ENCODE measurements at regions not wholly inside any gene's neighbourhood (a gene's known extent, or its start where the extent isn't known, plus 50 kb on each side); places are given as distances from the start of the nearest gene placed in this dataset.
A peak's percentile ranks its signal among the peaks of the same experiment; 100 is the strongest.

DNA sequence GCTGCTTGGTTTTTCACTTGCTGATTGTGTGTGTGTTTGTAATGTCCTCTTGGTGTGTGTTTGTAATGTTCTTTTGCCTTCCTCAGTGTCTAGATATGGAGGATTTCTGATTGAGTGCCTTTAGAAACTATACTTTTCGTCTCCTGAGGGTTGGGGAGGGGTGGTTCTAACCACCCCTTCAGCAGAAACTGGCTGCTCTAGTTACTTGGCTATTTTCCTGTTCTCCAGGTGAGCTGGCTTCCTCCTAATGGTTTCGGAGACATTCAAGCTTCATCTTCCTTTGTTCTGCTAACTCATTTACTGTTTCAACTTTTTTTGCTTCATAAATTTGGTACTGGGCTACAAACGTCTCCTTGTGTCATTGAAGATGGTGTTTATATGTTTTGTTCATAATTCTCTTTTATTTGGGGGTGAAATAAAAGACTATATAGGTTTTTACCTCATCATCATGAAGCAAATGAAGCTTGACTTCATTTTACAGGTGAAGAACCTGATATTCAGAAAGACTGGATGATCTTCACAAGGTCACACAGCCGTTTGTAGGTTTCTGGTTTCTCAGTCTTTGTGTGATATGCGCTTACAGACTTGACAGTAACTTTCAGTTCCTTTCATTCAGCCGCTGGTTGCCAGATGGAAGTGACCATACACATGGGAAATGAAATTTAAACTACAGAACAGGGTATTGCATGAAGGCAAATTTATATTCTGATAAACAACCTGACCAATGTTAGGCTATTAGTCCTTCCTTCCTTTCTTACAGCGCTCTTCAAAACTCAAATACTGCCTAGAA, 238.5 kb downstream of the GALR1 start:
- Histone ChIP-seq H4K20me1 (ENCODE audit: insufficient read depth, low read length) (no peaks in the 10 kb centered on the region), H3K27me3 (ENCODE audit: control insufficient read depth in 2 of 2, insufficient read depth in 2 of 2, low read length in 2 of 2) (no peaks in the 10 kb centered on the region), H3K27ac (ENCODE audit: low read depth in 1 of 2, low read length in 2 of 2) (no peak overlapping the region), H3K9ac (ENCODE audit: insufficient read depth, low read length, poor library complexity, severe bottlenecking) (no peak overlapping the region), H3K79me2 (ENCODE audit: insufficient read depth, low read length) (no peaks in the 10 kb centered on the region), H3K4me2 (replicated peaks; ENCODE audit: extremely low read depth, low read length, poor library complexity, severe bottlenecking) (no peak overlapping the region), H3K36me3 (replicated peaks in 1 of 2; ENCODE audit: control insufficient read depth in 1 of 2, insufficient read depth in 2 of 2, low read length in 2 of 2) (no peaks in the 10 kb centered on the region), H3K9me3 (replicated peaks in 1 of 2; ENCODE audit: control insufficient read depth in 1 of 2, insufficient read depth in 1 of 2, low read length in 2 of 2) (peaks cover 0 to 3% of the 10 kb centered on the region in 2 donors), H2AFZ (ENCODE audit: insufficient read depth, low read depth, low read length, poor library complexity, severe bottlenecking) (no peak overlapping the region), H3K4me3 (replicated peaks in 1 of 3; ENCODE audit: low read depth in 2 of 3, low read length in 3 of 3) (no peak overlapping the region), H3K4me1 (ENCODE audit: control insufficient read depth in 1 of 2, insufficient read depth in 2 of 2, low read length in 2 of 2) (no peaks in the 10 kb centered on the region)
- intact Hi-C loops (cut with micrococcal nuclease) = no loop called here
- WGBS (ENCODE audit: insufficient coverage) = 56% methylated on average over 1 of the region's 7 CpGs
- no peak for TF ChIP-seq CTCF (IDR thresholded peaks at IDR 0.05)
- H3K9me3 Mint-ChIP-seq = peaks cover 0 to 5% (median 2%) of the 10 kb centered on the region in 7 donors
- H3K27me3 Mint-ChIP-seq (ENCODE audit: low read depth in 3 of 3) = peaks cover 2 to 6% (median 3%) of the 10 kb centered on the region in 3 donors
- DNase-seq = no peak
- H3K27ac Mint-ChIP-seq = no peak overlapping the region
- H3K4me1 Mint-ChIP-seq = no peaks in the 10 kb centered on the region
- H3K4me3 Mint-ChIP-seq = no peak overlapping the region
- no peaks in the 10 kb centered on the region for H3K36me3 Mint-ChIP-seq

GRCh38 chr18:77495079-77495478, 245.4 kb downstream of the GALR1 start:
- Histone ChIP-seq H3K36me3 (replicated peaks in 1 of 2; ENCODE audit: control insufficient read depth in 1 of 2, insufficient read depth in 2 of 2, low read length in 2 of 2) (no peaks in the 10 kb centered on the region), H3K27ac (ENCODE audit: low read depth in 1 of 2, low read length in 2 of 2) (no peak overlapping the region), H3K4me3 (replicated peaks in 1 of 3; ENCODE audit: low read depth in 2 of 3, low read length in 3 of 3) (no peak overlapping the region), H3K9me3 (replicated peaks in 1 of 2; ENCODE audit: control insufficient read depth in 1 of 2, insufficient read depth in 1 of 2, low read length in 2 of 2) (peaks cover 6 to 7% of the 10 kb centered on the region in 2 donors), H3K9ac (ENCODE audit: insufficient read depth, low read length, poor library complexity, severe bottlenecking) (no peak overlapping the region), H2AFZ (ENCODE audit: insufficient read depth, low read depth, low read length, poor library complexity, severe bottlenecking) (no peak overlapping the region), H3K79me2 (ENCODE audit: insufficient read depth, low read length) (no peaks in the 10 kb centered on the region), H4K20me1 (ENCODE audit: insufficient read depth, low read length) (no peaks in the 10 kb centered on the region), H3K4me1 (ENCODE audit: control insufficient read depth in 1 of 2, insufficient read depth in 2 of 2, low read length in 2 of 2) (no peaks in the 10 kb centered on the region), H3K4me2 (replicated peaks; ENCODE audit: extremely low read depth, low read length, poor library complexity, severe bottlenecking) (no peak overlapping the region), H3K27me3 (ENCODE audit: control insufficient read depth in 2 of 2, insufficient read depth in 2 of 2, low read length in 2 of 2) (no peaks in the 10 kb centered on the region)
- DNase-seq = peak in 1 of 3 donors; percentile 8
- Mint-ChIP-seq H3K4me3 (no peak overlapping the region), H3K36me3 (no peaks in the 10 kb centered on the region), H3K27ac (no peak overlapping the region), H3K9me3 (peaks cover 10 to 17% (median 13%) of the 10 kb centered on the region in 7 donors), H3K27me3 (ENCODE audit: low read depth in 3 of 3) (peaks cover 0 to 4% (median 2%) of the 10 kb centered on the region in 3 donors), H3K4me1 (no peaks in the 10 kb centered on the region)
- intact Hi-C loops (cut with micrococcal nuclease) = no loop called here
- 57% methylated on average over 1 of the region's 5 CpGs for whole genome bisulfite sequencing (ENCODE audit: insufficient coverage)
- TF ChIP-seq CTCF (IDR thresholded peaks at IDR 0.05) = no peak
